Activated CD8-positive, alpha-beta memory T cell treated with anti-CD3 and anti-CD28 coated beads, Interleukin-2, amount 50 U/mL, for 1 hour (primary cell): ENCODE measurements at regions not wholly inside any gene's neighbourhood (a gene's known extent, or its start where the extent isn't known, plus 50 kb on each side); places are given as distances from the start of the nearest gene placed in this dataset.
"Not testable (repeated sequence)": the region's sequence is repeated elsewhere in the genome, so short reads cannot be mapped to it uniquely, and the experiment has no call there.

Experiments used
- DNase-seq: peaks from one replicate; pipeline ENCODE4 v3.0.0-alpha.2; 2020; ENCODE audit errors: extremely low read depth

DNA sequence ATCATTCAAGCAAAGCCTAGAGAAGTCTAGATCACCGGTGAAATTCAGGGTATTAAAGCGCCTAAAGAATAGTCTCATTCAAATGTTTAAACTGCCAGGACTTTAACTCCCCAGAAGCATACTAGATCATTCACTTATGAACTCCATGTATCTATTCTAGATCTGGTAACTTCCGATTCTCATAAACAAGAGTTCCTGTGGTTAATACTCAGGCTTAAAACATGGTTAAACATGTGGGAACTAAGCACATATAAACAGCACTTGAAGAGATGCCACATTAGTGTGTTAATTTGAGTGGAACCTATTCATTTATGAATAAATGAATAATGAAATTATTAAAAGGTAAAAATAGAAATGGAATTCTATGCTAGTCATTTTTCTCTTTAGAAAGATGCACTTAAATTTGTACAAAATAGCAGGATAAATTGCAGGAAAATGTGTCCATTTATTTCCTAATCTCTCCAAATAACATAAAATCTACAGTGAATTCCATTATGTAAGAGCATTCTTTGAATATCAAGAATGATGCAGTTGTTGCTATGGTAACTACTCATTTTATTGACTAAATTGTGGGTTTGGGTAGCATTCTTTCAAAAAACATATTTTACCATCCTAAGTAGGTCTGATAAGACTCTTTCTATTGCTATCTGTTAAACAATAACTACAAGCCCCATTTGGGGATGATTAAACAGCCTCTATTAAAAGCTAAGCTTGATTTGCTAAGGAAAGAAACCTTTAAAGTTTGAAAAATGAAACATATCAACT is 147.6 kb upstream of the TMEM168 start:
- no peak for DNase-seq

DNA sequence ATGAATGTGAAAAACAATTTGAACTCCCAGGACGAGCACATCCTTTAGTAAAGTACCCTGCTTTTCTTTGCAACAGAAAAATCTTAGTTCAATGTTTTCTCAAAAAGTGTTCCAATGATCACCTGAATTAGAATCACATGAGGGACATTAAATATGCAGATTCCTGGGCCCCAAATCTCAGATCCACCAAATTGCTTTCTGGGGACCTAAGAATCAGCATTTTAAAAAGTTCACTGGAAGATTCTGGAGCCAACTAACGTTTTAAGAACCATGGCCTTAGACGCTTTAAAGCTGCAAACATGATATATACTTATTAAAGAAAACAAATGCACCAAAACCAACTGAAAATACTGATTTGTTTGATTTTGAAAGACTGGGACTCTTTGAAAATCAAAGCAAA is 143.4 kb upstream of the TMEM168 start:
- DNase-seq, result no peak

DNA sequence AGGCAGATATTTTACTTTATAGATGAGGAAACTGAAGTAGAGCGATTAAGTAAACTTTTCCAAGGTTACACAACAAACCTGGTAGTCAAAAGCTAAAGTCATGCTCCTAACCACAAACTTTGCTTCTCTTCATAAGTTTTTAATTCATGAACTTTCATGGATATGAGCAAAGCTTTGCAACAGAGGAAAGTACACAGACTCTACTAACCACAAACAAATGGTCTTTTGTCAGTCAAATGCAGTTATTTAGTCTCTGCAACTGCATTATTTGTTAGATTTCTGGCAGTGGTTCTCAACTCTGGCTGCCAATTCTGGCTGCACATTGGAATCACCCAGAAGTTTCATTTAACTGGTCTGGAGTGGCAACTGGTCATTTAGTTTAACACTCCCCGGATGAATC is 140.6 kb upstream of the TMEM168 start:
- DNase-seq, result no peak

DNA sequence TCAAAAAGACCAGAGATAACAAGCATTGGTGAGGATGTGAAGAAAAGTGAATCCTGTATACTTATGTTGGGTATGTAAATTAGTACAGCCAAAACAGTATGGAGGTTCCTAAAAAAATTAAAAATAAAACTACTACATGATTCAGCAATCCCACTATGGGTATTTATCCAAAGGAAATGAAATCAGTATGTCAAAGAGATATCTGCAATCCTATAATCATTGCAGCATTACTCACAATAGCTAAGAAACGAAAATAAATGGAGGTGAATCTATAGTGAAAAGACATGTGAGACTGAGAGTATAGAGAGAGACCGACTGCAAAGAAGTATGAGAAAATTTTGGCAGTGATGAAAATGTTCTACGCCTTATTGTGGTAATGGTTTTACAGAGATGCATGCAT is 139.2 kb upstream of the TMEM168 start:
- DNase-seq, result no peak

GRCh38 chr7:112926018-112926417 is 135.8 kb upstream of the TMEM168 start:
- no peak for DNase-seq

GRCh38 chr7:112922546-112922945 is 132.4 kb upstream of the TMEM168 start:
- DNase-seq, result not testable (repeated sequence)

GRCh38 chr7:112916431-112916830 is 126.2 kb upstream of the TMEM168 start:
- DNase-seq, result not testable (repeated sequence)

- DNase-seq, result no peak
Observed at GRCh38 chr7:112908086-112908485, 117.9 kb upstream of the TMEM168 start.

- DNase-seq, result no peak
Observed at GRCh38 chr7:112907658-112908057, 117.5 kb upstream of the TMEM168 start.

- DNase-seq, result no peak
Observed at GRCh38 chr7:112905950-112906349, 115.8 kb upstream of the TMEM168 start.

DNA sequence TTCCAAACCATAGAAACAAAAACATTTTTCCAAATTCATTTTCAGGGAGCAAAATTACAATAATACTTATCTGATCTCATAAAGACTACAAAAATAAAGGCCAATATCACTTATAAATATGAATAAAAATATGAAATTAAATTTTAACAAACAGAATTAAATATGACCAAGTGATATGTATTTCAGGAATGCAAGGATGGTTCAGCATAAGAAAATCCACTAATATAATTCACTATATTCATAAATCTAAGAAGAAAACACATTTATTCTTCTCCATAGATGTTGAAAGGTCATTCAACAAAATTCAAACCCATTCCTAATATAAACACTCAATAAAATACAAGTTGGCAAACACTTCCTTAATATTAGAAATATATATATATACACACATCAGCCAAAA is 115.2 kb upstream of the TMEM168 start:
- no peak for DNase-seq

DNA sequence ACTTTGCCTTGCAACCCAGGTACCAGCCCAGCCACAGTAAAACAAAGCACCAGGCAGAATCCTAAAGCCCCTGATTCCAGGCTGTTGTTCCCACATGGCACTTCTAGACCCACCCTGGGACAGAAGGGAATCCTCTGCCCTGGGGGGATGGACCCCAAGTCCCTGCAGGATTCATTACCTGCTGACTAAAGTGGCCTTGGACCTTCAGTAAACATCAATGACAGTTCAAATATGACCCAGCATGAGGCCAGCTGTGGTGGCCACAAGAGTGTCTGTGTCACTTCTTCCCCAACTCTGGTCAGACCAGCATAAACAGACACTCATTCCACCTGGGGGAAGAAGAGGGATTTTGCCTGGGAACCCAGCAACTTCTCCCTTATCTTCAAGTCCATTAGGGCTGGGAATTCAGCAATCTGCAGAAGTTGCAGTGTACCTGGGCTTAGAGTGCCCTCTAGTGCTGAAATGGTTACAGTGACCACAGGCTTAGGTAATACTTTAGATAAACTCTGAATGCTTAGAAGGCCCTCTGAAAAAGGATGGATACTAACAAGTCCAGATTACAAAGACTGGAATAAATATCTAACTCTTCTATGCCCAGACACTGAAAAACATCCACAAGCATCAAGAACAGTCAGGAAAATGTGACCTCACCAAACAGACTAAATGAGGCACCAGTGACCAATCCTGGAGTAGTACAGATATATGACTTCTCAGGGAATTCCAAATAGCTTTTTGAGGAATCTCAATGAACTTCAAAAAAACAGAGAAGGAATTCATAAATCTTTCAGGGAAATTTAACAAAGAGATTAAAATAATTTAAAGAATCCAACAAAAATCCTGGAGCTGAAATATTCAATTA is 108.5 kb upstream of the TMEM168 start:
- no peak for DNase-seq

GRCh38 chr7:112897839-112898431 is 107.7 kb upstream of the TMEM168 start:
- no peak for DNase-seq

GRCh38 chr7:112896026-112896601 is 105.9 kb upstream of the TMEM168 start:
- no peak for DNase-seq

DNA sequence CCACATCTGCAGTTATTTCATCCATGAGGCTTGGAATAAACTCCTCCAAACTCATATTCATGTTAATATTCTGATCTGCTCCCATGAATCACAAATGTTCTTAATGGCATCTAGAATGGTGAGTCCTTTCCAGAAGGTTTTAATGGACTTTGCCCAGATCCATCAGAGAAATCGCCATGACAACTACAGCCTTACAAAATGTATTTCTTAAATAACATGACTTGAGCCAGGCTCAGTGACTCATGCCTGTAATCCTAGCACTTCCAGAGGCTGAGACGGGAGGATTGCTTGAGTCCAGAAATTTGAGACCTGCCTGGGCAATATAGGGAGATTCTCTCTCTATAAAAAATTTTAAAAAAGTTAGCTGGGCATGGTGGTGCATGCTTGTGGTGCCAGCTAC is 102.1 kb upstream of the TMEM168 start:
- DNase-seq, result no peak

DNA sequence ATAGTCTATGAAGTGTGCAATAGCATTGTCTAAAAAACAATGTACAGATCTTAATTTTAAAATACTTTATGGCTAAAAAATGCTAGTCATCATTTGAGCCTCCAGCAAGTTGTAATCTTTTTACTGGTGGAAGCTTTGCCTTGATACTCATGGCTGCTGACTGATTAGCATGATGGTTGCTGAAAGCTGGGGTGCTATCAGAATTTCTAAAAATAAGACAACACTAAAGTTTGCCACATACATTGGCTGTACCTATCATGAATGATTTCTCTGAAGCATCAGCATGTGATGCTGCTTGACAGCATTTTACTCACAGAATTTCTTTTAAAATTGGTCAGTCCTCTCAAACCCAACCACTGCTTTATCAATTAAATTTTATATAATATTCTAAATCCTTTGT is 101.5 kb upstream of the TMEM168 start:
- no peak for DNase-seq

GRCh38 chr7:112889834-112890438 is 99.7 kb upstream of the TMEM168 start:
- no peak for DNase-seq

- no peak for DNase-seq
Observed at GRCh38 chr7:112889268-112889667, 99.1 kb upstream of the TMEM168 start.

GRCh38 chr7:112888781-112889180 is 98.6 kb upstream of the TMEM168 start:
- no peak for DNase-seq

- no peak for DNase-seq
Observed at GRCh38 chr7:112887976-112888375, 97.8 kb upstream of the TMEM168 start.

DNA sequence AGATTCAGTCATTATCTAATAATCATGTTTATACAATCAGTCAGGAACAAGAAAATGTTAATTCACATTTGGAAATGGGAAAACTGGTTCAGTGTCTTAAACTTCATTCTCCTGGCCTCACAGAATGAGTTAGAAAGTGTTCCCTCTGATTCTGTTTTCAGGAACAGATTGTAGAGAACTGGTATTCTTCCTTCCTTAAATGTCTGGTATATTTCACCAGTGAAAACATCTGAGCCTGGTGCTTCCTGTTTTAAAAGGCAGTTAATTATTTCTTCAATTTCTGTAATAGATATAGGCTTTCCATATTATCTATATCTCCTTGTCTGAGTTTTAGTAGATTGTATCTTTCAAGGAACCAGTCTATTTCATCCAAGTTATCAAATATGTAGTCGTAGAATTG is 97.1 kb upstream of the TMEM168 start:
- DNase-seq, result no peak

DNA sequence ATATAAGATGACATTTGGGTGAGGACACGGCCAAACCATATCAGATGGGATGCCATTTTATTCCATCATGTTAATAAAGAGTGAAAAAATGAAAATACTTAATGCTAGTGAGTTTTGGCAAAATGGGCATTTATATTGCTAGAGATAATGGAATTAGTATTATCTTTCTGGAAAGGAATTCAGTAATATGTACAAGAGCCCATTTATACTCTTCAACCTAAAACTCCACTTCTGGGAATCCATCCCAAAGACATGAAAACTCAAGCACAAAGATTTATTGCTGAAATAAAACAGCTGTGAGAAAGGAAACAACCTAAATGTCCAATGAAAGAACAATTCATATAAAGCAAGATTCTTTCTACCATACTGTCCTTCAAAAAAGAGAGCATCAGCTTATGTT is 96.0 kb upstream of the TMEM168 start:
- DNase-seq, result no peak
